Heart right ventricle (tissue), 16 donors: ENCODE measurements at regions not wholly inside any gene's neighbourhood (a gene's known extent, or its start where the extent isn't known, plus 50 kb on each side); places are given as distances from the start of the nearest gene placed in this dataset.

Source experiments
- ATAC-seq, 8 donors: fragments of 200-7000 bp; cut with Tn5 transposase; one replicate each; pipeline ENCODE4 v1.9.1; 2020; ENCODE audit warnings: mild to moderate bottlenecking in 8 of 8, moderate library complexity in 8 of 8, moderate number of reproducible peaks in 1 of 8
- DNase-seq, 2 donors: peaks; one replicate each; pipeline ENCODE4 v3.0.0-alpha.2; 2020
- H3K27ac ChIP-seq, 10 donors: fragments of 200-600 bp; sonication (generic) in 2 of 10; one replicate each; pipeline versions ENCODE4 v1.5.0 to v1.8.0; 2020 to 2022; ENCODE audit warnings: mild to moderate bottlenecking in 3 of 10
- H3K27me3 ChIP-seq, 7 donors: fragments of 200-600 bp; one replicate each; pipeline ENCODE4 v1.8.0; 2021 to 2022; ENCODE audit warnings: mild to moderate bottlenecking in 2 of 7
- H3K36me3 ChIP-seq, 9 donors: fragments of 200-600 bp; sonication (generic) in 1 of 9; one replicate each; pipeline versions ENCODE4 v1.5.0 to v1.8.0; 2020 to 2022; ENCODE audit warnings: mild to moderate bottlenecking in 2 of 9
- H3K4me1 ChIP-seq, 9 donors: fragments of 200-600 bp; sonication (generic) in 1 of 9; one replicate each; pipeline versions ENCODE4 v1.5.0 to v1.8.0; 2020 to 2022; ENCODE audit warnings: mild to moderate bottlenecking in 4 of 9
- H3K4me3 ChIP-seq, 10 donors: fragments of 200-600 bp; sonication (generic) in 2 of 10; one replicate each; pipeline versions ENCODE4 v1.5.0 to v1.8.0; 2020 to 2022; ENCODE audit warnings: mild to moderate bottlenecking in 7 of 10, moderate library complexity in 2 of 10
- H3K9me3 ChIP-seq, 11 donors: fragments of 200-600 bp in 10 of 11; sonication (generic) in 2 of 11; one replicate each; pipeline versions ENCODE4 v1.5.0 to v1.8.0; 2013 to 2022; ENCODE audit warnings: mild to moderate bottlenecking in 2 of 11, control low read depth in 1 of 11, moderate library complexity in 1 of 11
- CTCF ChIP-seq, 9 donors: fragments of 200-600 bp; sonication (generic) in 2 of 9; IDR thresholded peaks; one replicate each; pipeline versions ENCODE4 v1.5.0 to v1.8.0; 2021 to 2022; ENCODE audit warnings: antibody characterized with exemption in 9 of 9, mild to moderate bottlenecking in 5 of 9, moderate library complexity in 1 of 9
- WGBS, 2 donors: extraction: QIAGEN DNeasy Blood & Tissue Kit; methylation state at CpG; one replicate each; pipeline ENCODE4 v1.1.7; 2013; ENCODE audit warnings: inconsistent platforms in 1 of 2; 5-methylcytosine and 5-hydroxymethylcytosine counted together
- intact Hi-C, 10 donors: fragments of 100-400 bp; cut with DNase I; formaldehyde crosslinking; loops; one replicate each; pipeline versions ENCODE4 v1.11.1 to v1.14.2; 2022
- donor health status: Arrhythmogenic right ventricular cardiomyopathy.
- donor health status: ischemic (EF 13 %, LVEDD 7.1; RV severe dilation, severe dysfunction).
- donor health status: healthy with polysubstance abuse.
- donor health status: DM: no; HTN: yes; CAD: no.
- donor health status: DM: no; HTN: no; CAD: no.
- donor health status: ischemic (EF 25% LVEDD 6.9; RV normal size, moderate dysfunction).
- donor health status: ischemic (EF 25% LVEDD 5.7; RV mildly dilated, moderate dysfunction).
- donor health status: healthy.
- donor health status: DM: yes; HTN: yes; CAD: no.
- donor health status: Ischemic cardiomyopathy.
- donor health status: ischemic (EF 35%, LVEDD 5.7; RV mildly dilated, moderate dysfunction).
- donor health status: nonischemic (EF 11% LVEDD 7.7; RV severe dilation, severe dysfunction).
- donor health status: DM: yes; HTN: yes; CAD: no.
- donor health status: PGD.
- donor health status: ischemic (EF 29% LVEDD 5.4; RV normal size, mild dysfunction).
- donor health status: nonischemic (EF 23%, LVEDD 6.1; RV moderate dilation, normal function).

DNA sequence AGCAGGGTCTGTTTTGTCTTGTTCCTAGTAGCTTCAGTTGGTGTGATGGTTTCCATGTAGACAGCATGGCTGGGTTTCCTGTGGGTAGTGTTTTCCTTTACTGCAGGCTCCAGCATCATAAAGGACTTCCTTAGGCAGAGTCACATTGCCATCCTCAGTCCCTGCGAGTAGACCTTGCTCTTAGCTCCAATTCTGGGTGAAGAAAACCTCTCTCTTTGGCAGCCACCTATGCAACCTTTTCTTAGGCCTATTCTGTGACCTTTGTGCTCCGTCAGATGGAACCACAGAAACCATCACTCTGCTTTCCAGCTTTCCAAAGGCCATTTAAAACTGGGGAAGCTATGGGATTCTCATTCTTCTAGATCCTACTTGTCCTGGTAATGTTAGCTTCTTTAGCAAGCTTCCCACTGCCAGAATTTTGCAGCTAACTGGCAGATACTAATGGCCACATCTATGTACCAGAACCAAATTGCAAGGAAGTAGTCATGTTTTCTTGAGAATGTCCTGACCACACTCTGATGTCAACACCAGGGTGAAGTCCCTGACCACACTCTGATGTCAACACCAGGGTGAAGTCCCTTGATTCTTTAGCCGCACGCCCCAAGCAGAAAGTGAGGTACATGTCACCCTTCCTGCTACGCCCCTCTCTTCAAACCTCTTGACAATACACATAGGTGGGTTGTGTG is 646.6 kb upstream of the HS3ST5 start:
- TF ChIP-seq CTCF (IDR thresholded peaks at IDR 0.05), result no peak
- no peak for ATAC-seq
- peaks cover 0 to 3% (median 0%) of the 10 kb centered on the region in 11 donors for H3K9me3 ChIP-seq
- DNase-seq, result no peak
- no peak overlapping the region for H3K27ac ChIP-seq
- no peaks in the 10 kb centered on the region for H3K27me3 ChIP-seq
- H3K4me1 ChIP-seq, result no peaks in the 10 kb centered on the region
- no peak overlapping the region for H3K4me3 ChIP-seq
- H3K36me3 ChIP-seq, result no peaks in the 10 kb centered on the region
- WGBS, 2 donors, result 68 to 74% methylated on average over 5 of the region's 5 CpGs
- intact Hi-C loops, result no loop called here

- H3K9me3 ChIP-seq, result peaks cover 0 to 3% (median 0%) of the 10 kb centered on the region in 11 donors
- TF ChIP-seq CTCF (IDR thresholded peaks at IDR 0.05), result no peak
- no peaks in the 10 kb centered on the region for H3K4me1 ChIP-seq
- no peak for ATAC-seq
- 70 to 74% methylated on average over 2 of the region's 2 CpGs for WGBS, 2 donors
- H3K36me3 ChIP-seq, result no peaks in the 10 kb centered on the region
- DNase-seq, result no peak
- H3K27me3 ChIP-seq, result no peaks in the 10 kb centered on the region
- H3K4me3 ChIP-seq, result no peak overlapping the region
- no peak overlapping the region for H3K27ac ChIP-seq
- intact Hi-C loops, result no loop called here
These were observed 644.5 kb upstream of the HS3ST5 start for GRCh38 chr6:114987281-114987680.

GRCh38 chr6:114955363-114955762 is 612.5 kb upstream of the HS3ST5 start:
- WGBS, 2 donors, result 2 to 63% methylated on average over 1 of the region's 1 CpG
- Histone ChIP-seq H3K27me3 (no peaks in the 10 kb centered on the region), H3K4me1 (no peaks in the 10 kb centered on the region), H3K36me3 (no peaks in the 10 kb centered on the region), H3K27ac (no peak overlapping the region), H3K4me3 (no peak overlapping the region), H3K9me3 (peaks cover 0 to 5% (median 0%) of the 10 kb centered on the region in 11 donors)
- intact Hi-C loops, result no loop called here
- no peak for TF ChIP-seq CTCF (IDR thresholded peaks at IDR 0.05)
- ATAC-seq (no peak), DNase-seq (no peak)

GRCh38 chr6:114952229-114952628 is 609.4 kb upstream of the HS3ST5 start:
- Histone ChIP-seq H3K4me1 (no peaks in the 10 kb centered on the region), H3K4me3 (no peak overlapping the region), H3K36me3 (no peaks in the 10 kb centered on the region), H3K9me3 (peaks cover 0 to 6% (median 0%) of the 10 kb centered on the region in 11 donors), H3K27ac (no peak overlapping the region), H3K27me3 (no peaks in the 10 kb centered on the region)
- no peak for TF ChIP-seq CTCF (IDR thresholded peaks at IDR 0.05)
- 37 to 41% methylated on average over 3 of the region's 3 CpGs for WGBS, 2 donors
- no peak for DNase-seq
- intact Hi-C loops, result no loop called here
- no peak for ATAC-seq
